LoVo (cell line): ENCODE measurements at regions not wholly inside any gene's neighbourhood (a gene's known extent, or its start where the extent isn't known, plus 50 kb on each side); places are given as distances from the start of the nearest gene placed in this dataset.
"Not testable (repeated sequence)": the region's sequence is repeated elsewhere in the genome, so short reads cannot be mapped to it uniquely, and the experiment has no call there.

Experiments
- DNase-seq: peaks from one replicate; pipeline ENCODE4 v3.0.0-alpha.2; 2016; ENCODE audit warnings: low spot score

- no peak for DNase-seq
Observed at GRCh38 chr18:35876243-35876642, 96.2 kb upstream of the RMP24 start.

- DNase-seq, result no peak
Observed at GRCh38 chr18:35880788-35881455, 91.6 kb upstream of the RMP24 start.

- no peak for DNase-seq
Observed at GRCh38 chr18:35888329-35888728, 84.2 kb upstream of the RMP24 start.

GRCh38 chr18:35889677-35890076 is 82.8 kb upstream of the RMP24 start:
- no peak for DNase-seq

- no peak for DNase-seq
Observed at GRCh38 chr18:35890323-35890722, 82.2 kb upstream of the RMP24 start.

GRCh38 chr18:35892118-35892517 is 80.4 kb upstream of the RMP24 start:
- no peak for DNase-seq

- DNase-seq, result not testable (repeated sequence)
Observed at GRCh38 chr18:35897481-35897880, 75.0 kb upstream of the RMP24 start.

GRCh38 chr18:35904389-35905037 is 68.0 kb upstream of the RMP24 start:
- DNase-seq, result no peak

GRCh38 chr18:35905436-35905835 is 67.0 kb upstream of the RMP24 start:
- DNase-seq, result no peak

GRCh38 chr18:35906291-35906690 is 66.2 kb upstream of the RMP24 start:
- not testable (repeated sequence) for DNase-seq

GRCh38 chr18:35910327-35910726 is 62.2 kb upstream of the RMP24 start:
- DNase-seq, result no peak

- no peak for DNase-seq
Observed at GRCh38 chr18:35912332-35912731, 60.1 kb upstream of the RMP24 start.

- no peak for DNase-seq
Observed at GRCh38 chr18:35915056-35915455, 57.4 kb upstream of the RMP24 start.

- no peak for DNase-seq
Observed at GRCh38 chr18:35917043-35917442, 55.4 kb upstream of the RMP24 start.

- no peak for DNase-seq
Observed at GRCh38 chr18:35918564-35918963, 53.9 kb upstream of the RMP24 start.

GRCh38 chr18:35919179-35919578 is 53.3 kb upstream of the RMP24 start:
- no peak for DNase-seq

GRCh38 chr18:35920623-35921022 is 51.9 kb upstream of the RMP24 start:
- no peak for DNase-seq
